ENCODE measurements at regions not wholly inside any gene's neighbourhood (a gene's known extent, or its start where the extent isn't known, plus 50 kb on each side); places are given as distances from the start of the nearest gene placed in this dataset.

GRCh38 chr3:102670986-102671385 lies 236.2 kb downstream of the ZPLD1 start:
- Histone ChIP-seq H3K36me3 (ENCODE audit: control insufficient read depth, insufficient read depth, low read length) (no peaks in the 10 kb centered on the region), H3K27me3 (ENCODE audit: control insufficient read depth, insufficient read depth, low read length) (no peaks in the 10 kb centered on the region), H3K27ac (ENCODE audit: low read depth, low read length) (no peak overlapping the region), H3K4me3 (ENCODE audit: low read length) (no peak overlapping the region), H3K4me1 (ENCODE audit: control insufficient read depth, insufficient read depth, low read length) (no peaks in the 10 kb centered on the region), H3K9ac (ENCODE audit: low read length) (no peak overlapping the region)

- Histone ChIP-seq H3K36me3 (ENCODE audit: control insufficient read depth, insufficient read depth, low read length) (no peaks in the 10 kb centered on the region), H3K4me3 (ENCODE audit: low read length) (no peak overlapping the region), H3K4me1 (ENCODE audit: control insufficient read depth, insufficient read depth, low read length) (no peaks in the 10 kb centered on the region), H3K27ac (ENCODE audit: low read depth, low read length) (no peak overlapping the region), H3K9ac (ENCODE audit: low read length) (no peak overlapping the region), H3K27me3 (ENCODE audit: control insufficient read depth, insufficient read depth, low read length) (no peaks in the 10 kb centered on the region)
Measured at GRCh38 chr3:102672305-102672704, 237.5 kb downstream of the ZPLD1 start.

GRCh38 chr3:102673271-102674115 lies 238.7 kb downstream of the ZPLD1 start:
- Histone ChIP-seq H3K4me3 (ENCODE audit: low read length) (no peak overlapping the region), H3K27me3 (ENCODE audit: control insufficient read depth, insufficient read depth, low read length) (no peaks in the 10 kb centered on the region), H3K4me1 (ENCODE audit: control insufficient read depth, insufficient read depth, low read length) (no peaks in the 10 kb centered on the region), H3K27ac (ENCODE audit: low read depth, low read length) (no peak overlapping the region), H3K9ac (ENCODE audit: low read length) (no peak overlapping the region), H3K36me3 (ENCODE audit: control insufficient read depth, insufficient read depth, low read length) (no peaks in the 10 kb centered on the region)

GRCh38 chr3:102674284-102674683 lies 239.5 kb downstream of the ZPLD1 start:
- no peak overlapping the region for H3K27ac ChIP-seq (ENCODE audit: low read depth, low read length)
- no peak overlapping the region for H3K9ac ChIP-seq (ENCODE audit: low read length)
- no peaks in the 10 kb centered on the region for H3K27me3 ChIP-seq (ENCODE audit: control insufficient read depth, insufficient read depth, low read length)
- no peaks in the 10 kb centered on the region for H3K36me3 ChIP-seq (ENCODE audit: control insufficient read depth, insufficient read depth, low read length)
- H3K4me3 ChIP-seq (ENCODE audit: low read length), result no peak overlapping the region
- H3K4me1 ChIP-seq (ENCODE audit: control insufficient read depth, insufficient read depth, low read length), result no peaks in the 10 kb centered on the region

- Histone ChIP-seq H3K4me1 (ENCODE audit: control insufficient read depth, insufficient read depth, low read length) (no peaks in the 10 kb centered on the region), H3K27me3 (ENCODE audit: control insufficient read depth, insufficient read depth, low read length) (no peaks in the 10 kb centered on the region), H3K27ac (ENCODE audit: low read depth, low read length) (no peak overlapping the region), H3K9ac (ENCODE audit: low read length) (no peak overlapping the region), H3K36me3 (ENCODE audit: control insufficient read depth, insufficient read depth, low read length) (no peaks in the 10 kb centered on the region), H3K4me3 (ENCODE audit: low read length) (no peak overlapping the region)
Measured at GRCh38 chr3:102676424-102676823, 241.6 kb downstream of the ZPLD1 start.

GRCh38 chr3:102682741-102683140 lies 247.9 kb downstream of the ZPLD1 start:
- Histone ChIP-seq H3K27ac (ENCODE audit: low read depth, low read length) (no peak overlapping the region), H3K9ac (ENCODE audit: low read length) (no peak overlapping the region), H3K27me3 (ENCODE audit: control insufficient read depth, insufficient read depth, low read length) (no peaks in the 10 kb centered on the region), H3K4me1 (ENCODE audit: control insufficient read depth, insufficient read depth, low read length) (no peaks in the 10 kb centered on the region), H3K36me3 (ENCODE audit: control insufficient read depth, insufficient read depth, low read length) (no peaks in the 10 kb centered on the region), H3K4me3 (ENCODE audit: low read length) (no peak overlapping the region)

GRCh38 chr3:102686792-102687191 lies 252.0 kb downstream of the ZPLD1 start:
- no peak overlapping the region for H3K27ac ChIP-seq (ENCODE audit: low read depth, low read length)
- no peaks in the 10 kb centered on the region for H3K27me3 ChIP-seq (ENCODE audit: control insufficient read depth, insufficient read depth, low read length)
- H3K36me3 ChIP-seq (ENCODE audit: control insufficient read depth, insufficient read depth, low read length), result no peaks in the 10 kb centered on the region
- H3K4me1 ChIP-seq (ENCODE audit: control insufficient read depth, insufficient read depth, low read length), result no peaks in the 10 kb centered on the region
- no peak overlapping the region for H3K4me3 ChIP-seq (ENCODE audit: low read length)
- H3K9ac ChIP-seq (ENCODE audit: low read length), result no peak overlapping the region

GRCh38 chr3:102687851-102688555 lies 253.2 kb downstream of the ZPLD1 start:
- Histone ChIP-seq H3K27me3 (ENCODE audit: control insufficient read depth, insufficient read depth, low read length) (no peaks in the 10 kb centered on the region), H3K27ac (ENCODE audit: low read depth, low read length) (no peak overlapping the region), H3K4me1 (ENCODE audit: control insufficient read depth, insufficient read depth, low read length) (no peaks in the 10 kb centered on the region), H3K9ac (ENCODE audit: low read length) (no peak overlapping the region), H3K4me3 (ENCODE audit: low read length) (no peak overlapping the region), H3K36me3 (ENCODE audit: control insufficient read depth, insufficient read depth, low read length) (no peaks in the 10 kb centered on the region)

- Histone ChIP-seq H3K4me3 (ENCODE audit: low read length) (no peak overlapping the region), H3K27ac (ENCODE audit: low read depth, low read length) (no peak overlapping the region), H3K9ac (ENCODE audit: low read length) (no peak overlapping the region), H3K36me3 (ENCODE audit: control insufficient read depth, insufficient read depth, low read length) (no peaks in the 10 kb centered on the region), H3K27me3 (ENCODE audit: control insufficient read depth, insufficient read depth, low read length) (no peaks in the 10 kb centered on the region), H3K4me1 (ENCODE audit: control insufficient read depth, insufficient read depth, low read length) (no peaks in the 10 kb centered on the region)
Measured at GRCh38 chr3:102688556-102688930, 253.7 kb downstream of the ZPLD1 start.

GRCh38 chr3:102691507-102691906 lies 256.7 kb downstream of the ZPLD1 start:
- no peaks in the 10 kb centered on the region for H3K36me3 ChIP-seq (ENCODE audit: control insufficient read depth, insufficient read depth, low read length)
- no peaks in the 10 kb centered on the region for H3K27me3 ChIP-seq (ENCODE audit: control insufficient read depth, insufficient read depth, low read length)
- H3K4me1 ChIP-seq (ENCODE audit: control insufficient read depth, insufficient read depth, low read length), result no peaks in the 10 kb centered on the region
- H3K4me3 ChIP-seq (ENCODE audit: low read length), result no peak overlapping the region
- H3K9ac ChIP-seq (ENCODE audit: low read length), result no peak overlapping the region
- no peak overlapping the region for H3K27ac ChIP-seq (ENCODE audit: low read depth, low read length)

- H3K36me3 ChIP-seq (ENCODE audit: control insufficient read depth, insufficient read depth, low read length), result no peaks in the 10 kb centered on the region
Measured at GRCh38 chr3:102699104-102699818, 264.4 kb downstream of the ZPLD1 start.

GRCh38 chr3:102699819-102700140 lies 265.0 kb downstream of the ZPLD1 start:
- H3K4me1 ChIP-seq (ENCODE audit: control insufficient read depth, insufficient read depth, low read length), result no peaks in the 10 kb centered on the region
- H3K36me3 ChIP-seq (ENCODE audit: control insufficient read depth, insufficient read depth, low read length), result no peaks in the 10 kb centered on the region
- no peaks in the 10 kb centered on the region for H3K27me3 ChIP-seq (ENCODE audit: control insufficient read depth, insufficient read depth, low read length)
- no peak overlapping the region for H3K9ac ChIP-seq (ENCODE audit: low read length)
- H3K4me3 ChIP-seq (ENCODE audit: low read length), result no peak overlapping the region
- no peak overlapping the region for H3K27ac ChIP-seq (ENCODE audit: low read depth, low read length)

More at GRCh38 chr3:102699104-102699818, 264.4 kb downstream of the ZPLD1 start:
- Histone ChIP-seq H3K9ac (ENCODE audit: low read length) (no peak overlapping the region), H3K4me3 (ENCODE audit: low read length) (no peak overlapping the region), H3K27me3 (ENCODE audit: control insufficient read depth, insufficient read depth, low read length) (no peaks in the 10 kb centered on the region), H3K4me1 (ENCODE audit: control insufficient read depth, insufficient read depth, low read length) (no peaks in the 10 kb centered on the region), H3K27ac (ENCODE audit: low read depth, low read length) (no peak overlapping the region)

Data from rectal smooth muscle tissue (tissue), 1 donor.